ENCODE measurements at regions not wholly inside any gene's neighbourhood (a gene's known extent, or its start where the extent isn't known, plus 50 kb on each side); places are given as distances from the start of the nearest gene placed in this dataset.
A peak's percentile ranks its signal among the peaks of the same experiment; 100 is the strongest.

GRCh38 chr6:166084951-166085350 is 82.7 kb downstream of the TBXT start:
- Histone ChIP-seq H3K4me2 (no peak overlapping the region), H3K9ac (no peak overlapping the region), H4K20me1 (no peaks in the 10 kb centered on the region), H3K4me1 (no peaks in the 10 kb centered on the region), H3K27ac (no peak overlapping the region), H3K27me3 (no peaks in the 10 kb centered on the region), H3K9me3 (replicated peaks in 1 of 11) (no peaks in the 10 kb centered on the region), H3K36me3 (no peaks in the 10 kb centered on the region), H3K4me3 (no peak overlapping the region)
- no peak for TF ChIP-seq Cebpa-rat (IDR thresholded peaks at IDR 0.05)

GRCh38 chr6:166079841-166080240 is 87.8 kb downstream of the TBXT start:
- Histone ChIP-seq H3K9me3 (replicated peaks in 1 of 11) (peaks cover 0 to 9% (median 0%) of the 10 kb centered on the region in 11 experiments; a peak in 1 of 22 replicates), H4K20me1 (no peaks in the 10 kb centered on the region)
- TF ChIP-seq Cebpa-rat (IDR thresholded peaks at IDR 0.05): no peak

GRCh38 chr6:166078294-166078693 is 89.4 kb downstream of the TBXT start:
- Histone ChIP-seq H3K9ac (no peak overlapping the region), H4K20me1 (no peaks in the 10 kb centered on the region), H3K4me2 (no peak overlapping the region), H3K27me3 (no peaks in the 10 kb centered on the region), H3K4me1 (peaks cover 0 to 4% (median 0%) of the 10 kb centered on the region in 10 experiments; a peak in 1 of 20 replicates), H3K9me3 (replicated peaks in 1 of 11) (peaks cover 0 to 14% (median 0%) of the 10 kb centered on the region in 11 experiments; a peak in 2 of 22 replicates), H3K36me3 (no peaks in the 10 kb centered on the region), H3K4me3 (no peak overlapping the region), H3K27ac (no peak overlapping the region)
- no peak for TF ChIP-seq Cebpa-rat (IDR thresholded peaks at IDR 0.05)

More at GRCh38 chr6:166079841-166080240, 87.8 kb downstream of the TBXT start:
- Histone ChIP-seq H3K36me3 (no peaks in the 10 kb centered on the region), H3K9ac (no peak overlapping the region), H3K27ac (no peak overlapping the region), H3K4me1 (no peaks in the 10 kb centered on the region), H3K4me2 (no peak overlapping the region), H3K27me3 (no peaks in the 10 kb centered on the region), H3K4me3 (no peak overlapping the region)

GRCh38 chr6:166076625-166077024 is 91.0 kb downstream of the TBXT start:
- H3K36me3 ChIP-seq: no peaks in the 10 kb centered on the region

GRCh38 chr6:166075925-166076324 is 91.7 kb downstream of the TBXT start:
- Histone ChIP-seq H3K4me3 (no peak overlapping the region), H3K27ac (no peak overlapping the region), H4K20me1 (no peaks in the 10 kb centered on the region), H3K9ac (no peak overlapping the region), H3K36me3 (no peaks in the 10 kb centered on the region), H3K9me3 (replicated peaks in 1 of 11) (peaks cover 0 to 14% (median 0%) of the 10 kb centered on the region in 11 experiments; a peak in 3 of 22 replicates), H3K27me3 (no peaks in the 10 kb centered on the region), H3K4me2 (no peak overlapping the region), H3K4me1 (peaks cover 0 to 4% (median 0%) of the 10 kb centered on the region in 10 experiments; a peak in 1 of 20 replicates)
- no peak for TF ChIP-seq Cebpa-rat (IDR thresholded peaks at IDR 0.05)

More at GRCh38 chr6:166076625-166077024, 91.0 kb downstream of the TBXT start:
- Histone ChIP-seq H3K9me3 (replicated peaks in 1 of 11) (peaks cover 0 to 14% (median 0%) of the 10 kb centered on the region in 11 experiments; a peak in 3 of 22 replicates), H3K9ac (no peak overlapping the region), H3K4me1 (peaks cover 0 to 4% (median 0%) of the 10 kb centered on the region in 10 experiments; a peak in 1 of 20 replicates), H4K20me1 (no peaks in the 10 kb centered on the region), H3K4me2 (no peak overlapping the region), H3K4me3 (no peak overlapping the region), H3K27ac (no peak overlapping the region), H3K27me3 (no peaks in the 10 kb centered on the region)
- no peak for TF ChIP-seq Cebpa-rat (IDR thresholded peaks at IDR 0.05)

GRCh38 chr6:166075186-166075585 is 92.5 kb downstream of the TBXT start:
- no peak for TF ChIP-seq Cebpa-rat (IDR thresholded peaks at IDR 0.05)
- H3K36me3 ChIP-seq: no peaks in the 10 kb centered on the region
- peaks cover 0 to 4% (median 0%) of the 10 kb centered on the region in 10 experiments; a peak in 1 of 20 replicates for H3K4me1 ChIP-seq
- no peaks in the 10 kb centered on the region for H3K27me3 ChIP-seq
- peaks cover 0 to 14% (median 1%) of the 10 kb centered on the region in 11 experiments; a peak in 11 of 22 replicates for H3K9me3 ChIP-seq (replicated peaks in 1 of 11)
- no peak overlapping the region for H3K4me3 ChIP-seq
- H3K27ac ChIP-seq: no peak overlapping the region
- no peak overlapping the region for H3K4me2 ChIP-seq
- no peak overlapping the region for H3K9ac ChIP-seq
- no peaks in the 10 kb centered on the region for H4K20me1 ChIP-seq

DNA sequence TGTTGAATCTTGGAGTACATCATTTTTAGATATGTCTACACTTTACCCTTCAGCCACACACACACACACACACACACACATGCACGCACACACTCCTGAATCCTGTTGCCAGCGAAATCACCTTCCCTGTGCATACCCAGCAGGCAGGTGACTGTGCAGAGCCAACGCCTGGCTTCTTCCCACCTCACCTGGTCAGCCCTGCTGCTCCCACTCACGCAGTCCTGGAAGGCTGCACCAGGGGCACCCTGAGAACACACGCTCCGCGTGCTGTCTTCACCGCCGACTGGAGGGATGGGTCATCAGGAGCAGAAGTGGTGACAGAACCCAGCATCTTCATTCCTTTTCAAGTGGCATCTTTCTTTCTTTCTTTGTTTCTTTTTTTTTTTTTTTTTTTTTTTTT is 94.6 kb downstream of the TBXT start:
- Histone ChIP-seq H3K36me3 (no peaks in the 10 kb centered on the region), H3K27ac (no peak overlapping the region), H3K9me3 (replicated peaks in 1 of 11) (peaks cover 7 to 26% (median 20%) of the 10 kb centered on the region in 11 experiments; a peak in 21 of 22 replicates), H3K27me3 (no peaks in the 10 kb centered on the region), H3K9ac (no peak overlapping the region), H4K20me1 (no peaks in the 10 kb centered on the region), H3K4me2 (no peak overlapping the region), H3K4me3 (no peak overlapping the region), H3K4me1 (peaks cover 0 to 4% (median 0%) of the 10 kb centered on the region in 10 experiments; a peak in 1 of 20 replicates)
- TF ChIP-seq Cebpa-rat (IDR thresholded peaks at IDR 0.05): no peak

- H3K4me1 ChIP-seq: 0 out of 20 replicates have a peak, but pooled peaks cover 0 to under 1% (median 0%) of the 10 kb centered on the region in 10 experiments
- TF ChIP-seq Cebpa-rat (IDR thresholded peaks at IDR 0.05): no peak; a peak in 1 of 22 replicates
- H3K4me2 ChIP-seq: no peak overlapping the region
- H3K36me3 ChIP-seq: no peaks in the 10 kb centered on the region
- H3K4me3 ChIP-seq: no peak overlapping the region
- no peak overlapping the region for H3K27ac ChIP-seq
- no peaks in the 10 kb centered on the region for H3K27me3 ChIP-seq
- H3K9me3 ChIP-seq (replicated peaks in 1 of 11): peaks cover 16 to 40% (median 23%) of the 10 kb centered on the region in 11 experiments; a peak in 21 of 22 replicates
- no peak overlapping the region for H3K9ac ChIP-seq
- no peaks in the 10 kb centered on the region for H4K20me1 ChIP-seq
Observed at GRCh38 chr6:166068768-166069167, 98.9 kb downstream of the TBXT start.

GRCh38 chr6:166058064-166058739 is 109.4 kb downstream of the TBXT start:
- no peak for TF ChIP-seq Cebpa-rat (IDR thresholded peaks at IDR 0.05)
- H4K20me1 ChIP-seq: no peaks in the 10 kb centered on the region
- peaks cover 10 to 27% (median 20%) of the 10 kb centered on the region in 11 experiments for H3K9me3 ChIP-seq (replicated peaks in 1 of 11)
- H3K4me2 ChIP-seq: peak overlapping the region in 1 of 11 experiments; percentile 17; a peak in 1 of 22 replicates
- no peak overlapping the region for H3K27ac ChIP-seq
- H3K9ac ChIP-seq: no peak overlapping the region
- H3K4me1 ChIP-seq: peaks cover 0 to 11% (median 0%) of the 10 kb centered on the region in 10 experiments; a peak in 6 of 20 replicates
- H3K27me3 ChIP-seq: no peaks in the 10 kb centered on the region
- H3K36me3 ChIP-seq: no peaks in the 10 kb centered on the region
- no peak overlapping the region for H3K4me3 ChIP-seq

All from BLaER1 treated with 17β-estradiol and CSF1 and Interleukin-3, amounts not matched to agents 10 nM and 100 nM (cell line).